ENCODE measurements at regions not wholly inside any gene's neighbourhood (a gene's known extent, or its start where the extent isn't known, plus 50 kb on each side); places are given as distances from the start of the nearest gene placed in this dataset.

DNA sequence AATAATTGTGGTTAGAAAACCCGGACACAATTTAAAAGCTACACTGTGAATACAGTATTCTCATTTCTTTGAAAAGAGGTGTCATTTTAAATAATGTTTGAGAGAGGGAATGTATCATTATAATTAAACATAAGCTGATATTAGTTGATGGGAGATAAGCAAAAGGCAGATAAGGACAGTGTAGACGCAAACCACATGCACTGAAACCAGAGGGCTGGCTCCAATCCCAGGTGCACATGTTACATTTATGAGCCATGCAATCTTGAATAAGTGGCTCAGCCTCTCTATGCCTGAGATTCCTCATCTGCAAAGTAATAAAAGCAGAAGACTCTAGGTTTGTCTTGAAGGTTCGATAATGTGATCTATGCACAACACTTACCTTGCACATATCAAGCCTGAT lies 238.7 kb downstream of the EFNB2 start:
- Histone ChIP-seq H2AK5ac (ENCODE audit: low read depth, low read length) (no peak overlapping the region), H3K14ac (ENCODE audit: insufficient read length) (no peak overlapping the region), H3K4me2 (ENCODE audit: insufficient read depth in 1 of 2, low read depth in 2 of 2, low read length in 2 of 2) (no peak overlapping the region), H3K23ac (ENCODE audit: insufficient read length) (no peak overlapping the region), H2BK20ac (ENCODE audit: low read length) (no peak overlapping the region), H3K9me3 (ENCODE audit: insufficient read depth in 2 of 2, low read depth in 1 of 2, low read length in 1 of 2) (peaks cover 6 to 8% of the 10 kb centered on the region in 2 experiments; a peak in 2 of 4 replicates), H3K79me1 (ENCODE audit: low read depth, low read length) (no peaks in the 10 kb centered on the region), H3K36me3 (ENCODE audit: control insufficient read depth in 2 of 4, insufficient read depth in 4 of 4, low read length in 3 of 4) (no peaks in the 10 kb centered on the region; a peak in 1 of 8 replicates), H3K27ac (ENCODE audit: low read depth, low read length) (no peak overlapping the region), H3K79me2 (ENCODE audit: control insufficient read depth in 1 of 2, insufficient read depth in 2 of 2, low read length in 2 of 2) (no peaks in the 10 kb centered on the region), H2BK12ac (ENCODE audit: low read depth, low read length) (no peak overlapping the region), H3K27me3 (replicated peaks in 1 of 4; ENCODE audit: control insufficient read depth in 3 of 4, extremely low read depth in 1 of 4, insufficient read depth in 3 of 4, low read length in 3 of 4) (no peaks in the 10 kb centered on the region), H2BK120ac (replicated peaks; ENCODE audit: low read depth, low read length) (no peak overlapping the region), H3K56ac (replicated peaks; ENCODE audit: insufficient read length, low read depth, low read length) (no peak overlapping the region), H4K5ac (ENCODE audit: insufficient read length, low read depth, low read length) (no peak overlapping the region), H3K4me3 (ENCODE audit: extremely low read depth in 1 of 4, insufficient read depth in 2 of 4, low read depth in 3 of 4, low read length in 4 of 4) (no peak overlapping the region), H2BK15ac (ENCODE audit: low read length) (no peak overlapping the region), H3K4ac (replicated peaks; ENCODE audit: insufficient read length, low read depth, low read length) (no peak overlapping the region), H3K23me2 (ENCODE audit: low read depth, low read length) (no peaks in the 10 kb centered on the region), H2AFZ (ENCODE audit: low read length) (no peak overlapping the region), H4K20me1 (replicated peaks in 1 of 2; ENCODE audit: control insufficient read depth in 1 of 2, insufficient read depth in 2 of 2, low read length in 2 of 2) (no peaks in the 10 kb centered on the region), H2BK5ac (ENCODE audit: low read depth, low read length) (no peak overlapping the region), H3K4me1 (replicated peaks in 1 of 4; ENCODE audit: control insufficient read depth in 3 of 4, insufficient read depth in 4 of 4, low read length in 3 of 4) (no peaks in the 10 kb centered on the region), H3K18ac (ENCODE audit: extremely low read depth, low read length) (no peak overlapping the region), H4K8ac (ENCODE audit: extremely low read depth, insufficient read depth, low read length) (no peak overlapping the region), H3K9ac (replicated peaks in 1 of 4; ENCODE audit: extremely low read depth in 1 of 4, low read depth in 3 of 4, low read length in 3 of 4) (no peak overlapping the region), H4K91ac (replicated peaks; ENCODE audit: insufficient read length, low read length) (no peak overlapping the region)
- 97% methylated on average over 3 of the region's 3 CpGs; no CpG with 5 or more reads in 1 of the 2 experiments for WGBS, 2 experiments (ENCODE audit: extremely low coverage in 1 of 2, insufficient coverage in 1 of 2, insufficient read length in 1 of 2, insufficient replicate concordance in 2 of 2, low coverage in 1 of 2, low lambda C conversion rate in 2 of 2, missing lambda C conversion rate in 1 of 2)
- FAIRE-seq = no peak
- no peak for DNase-seq (ENCODE audit: low read depth in 1 of 2, low spot score in 2 of 2)
- CTCF ChIA-PET (ENCODE audit: partially characterized antibody) = no interaction called here
- POLR2A ChIA-PET (ENCODE audit: partially characterized antibody) = no interaction called here
- TF ChIP-seq SIRT6 (IDR thresholded peaks at IDR 0.05; ENCODE audit: low read length) = no peak
- no peak for TF ChIP-seq EZH2 (IDR thresholded peaks at IDR 0.05; ENCODE audit: low read depth, low read length, severe bottlenecking)
- TF ChIP-seq SRF (IDR thresholded peaks at IDR 0.05; ENCODE audit: low read depth, low read length) = no peak
- no peak for TF ChIP-seq POLR2AphosphoS5 (IDR thresholded peaks at IDR 0.05; ENCODE audit: low read depth, low read length)
- no peak for TF ChIP-seq GTF2F1 (IDR thresholded peaks at IDR 0.05; ENCODE audit: borderline replicate concordance, low read depth, low read length)
- TF ChIP-seq ZNF274 (IDR thresholded peaks at IDR 0.05; ENCODE audit: borderline replicate concordance, extremely low read depth, low read length) = no peak
- TF ChIP-seq, protein P1, sequence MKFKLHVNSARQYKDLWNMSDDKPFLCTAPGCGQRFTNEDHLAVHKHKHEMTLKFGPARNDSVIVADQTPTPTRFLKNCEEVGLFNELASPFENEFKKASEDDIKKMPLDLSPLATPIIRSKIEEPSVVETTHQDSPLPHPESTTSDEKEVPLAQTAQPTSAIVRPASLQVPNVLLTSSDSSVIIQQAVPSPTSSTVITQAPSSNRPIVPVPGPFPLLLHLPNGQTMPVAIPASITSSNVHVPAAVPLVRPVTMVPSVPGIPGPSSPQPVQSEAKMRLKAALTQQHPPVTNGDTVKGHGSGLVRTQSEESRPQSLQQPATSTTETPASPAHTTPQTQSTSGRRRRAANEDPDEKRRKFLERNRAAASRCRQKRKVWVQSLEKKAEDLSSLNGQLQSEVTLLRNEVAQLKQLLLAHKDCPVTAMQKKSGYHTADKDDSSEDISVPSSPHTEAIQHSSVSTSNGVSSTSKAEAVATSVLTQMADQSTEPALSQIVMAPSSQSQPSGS (IDR thresholded peaks at IDR 0.05; ENCODE audit: low read length) = no peak
- no peak for TF ChIP-seq TBP (IDR thresholded peaks at IDR 0.05; ENCODE audit: low read depth, low read length)
- TF ChIP-seq CEBPB (IDR thresholded peaks at IDR 0.05; ENCODE audit: low read depth, low read length) = no peak
- TF ChIP-seq, protein P2, sequence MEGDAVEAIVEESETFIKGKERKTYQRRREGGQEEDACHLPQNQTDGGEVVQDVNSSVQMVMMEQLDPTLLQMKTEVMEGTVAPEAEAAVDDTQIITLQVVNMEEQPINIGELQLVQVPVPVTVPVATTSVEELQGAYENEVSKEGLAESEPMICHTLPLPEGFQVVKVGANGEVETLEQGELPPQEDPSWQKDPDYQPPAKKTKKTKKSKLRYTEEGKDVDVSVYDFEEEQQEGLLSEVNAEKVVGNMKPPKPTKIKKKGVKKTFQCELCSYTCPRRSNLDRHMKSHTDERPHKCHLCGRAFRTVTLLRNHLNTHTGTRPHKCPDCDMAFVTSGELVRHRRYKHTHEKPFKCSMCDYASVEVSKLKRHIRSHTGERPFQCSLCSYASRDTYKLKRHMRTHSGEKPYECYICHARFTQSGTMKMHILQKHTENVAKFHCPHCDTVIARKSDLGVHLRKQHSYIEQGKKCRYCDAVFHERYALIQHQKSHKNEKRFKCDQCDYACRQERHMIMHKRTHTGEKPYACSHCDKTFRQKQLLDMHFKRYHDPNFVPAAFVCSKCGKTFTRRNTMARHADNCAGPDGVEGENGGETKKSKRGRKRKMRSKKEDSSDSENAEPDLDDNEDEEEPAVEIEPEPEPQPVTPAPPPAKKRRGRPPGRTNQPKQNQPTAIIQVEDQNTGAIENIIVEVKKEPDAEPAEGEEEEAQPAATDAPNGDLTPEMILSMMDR (IDR thresholded peaks at IDR 0.05; ENCODE audit: control extremely low read depth in 1 of 3, insufficient read depth in 1 of 3, low read depth in 1 of 3, low read length in 3 of 3) = no peak
- no peak for TF ChIP-seq TAF7 (optimal IDR thresholded peaks at IDR 0.05; ENCODE audit: borderline replicate concordance, low read depth, low read length)
